RWPE1 (cell line): ENCODE measurements at regions not wholly inside any gene's neighbourhood (a gene's known extent, or its start where the extent isn't known, plus 50 kb on each side); places are given as distances from the start of the nearest gene placed in this dataset.
A peak's percentile ranks its signal among the peaks of the same experiment; 100 is the strongest.

ENCODE experiments used
- CTCF ChIA-PET: fragments of 350-600 bp; sonication (Branson Sonifier 250); formaldehyde crosslinking; extraction: SDS; loops from one replicate; lab custom pipeline; 2021; lab: Yijun Ruan, JAX
- POLR2A ChIA-PET: fragments of 400-600 bp; formaldehyde crosslinking; extraction: SDS; loops from one replicate; lab custom pipeline; 2020; ENCODE audit warnings: antibody characterized with exemption; ENCODE audit not compliant: low non-redundant PET; lab: Yijun Ruan, JAX
- DNase-seq: peaks from one replicate; pipeline ENCODE4 v3.0.0; 2012; ENCODE audit warnings: low spot score
- H3K27ac ChIP-seq: fragments of 450-650 bp; 2 replicates; pipeline ENCODE4 v1.5.1; 2017
- TF ChIP-seq, protein P1 (sequence below): fragments of 450-650 bp; conservative IDR thresholded peaks from 2 replicates; pipeline ENCODE4 v1.5.1; 2017; ENCODE audit warnings: low read depth, mild to moderate bottlenecking

DNA sequence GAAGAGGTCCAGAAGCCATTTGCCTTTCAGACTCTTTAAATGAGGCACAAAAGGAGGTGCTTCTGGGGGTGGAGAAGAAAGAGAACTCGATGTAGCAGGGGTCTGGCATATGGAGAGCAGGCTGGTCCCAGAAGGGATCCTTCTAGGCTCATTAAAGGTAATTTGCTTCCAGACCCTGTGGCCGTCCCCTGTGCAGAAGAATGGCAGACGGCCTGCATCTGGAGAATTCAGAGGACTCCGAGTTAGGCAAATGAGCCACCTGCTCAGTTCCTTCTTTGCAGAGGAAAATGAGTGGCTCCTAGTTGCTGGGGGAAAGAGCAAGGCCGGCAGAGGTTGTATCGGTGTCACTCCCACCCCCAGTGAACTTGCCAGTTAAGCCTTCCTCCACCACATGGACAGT is 73.8 kb upstream of the FAM180A start:
- ChIA-PET CTCF (no interaction called here), POLR2A (no interaction called here)
- H3K27ac ChIP-seq = no peak overlapping the region
- TF ChIP-seq, protein P1, sequence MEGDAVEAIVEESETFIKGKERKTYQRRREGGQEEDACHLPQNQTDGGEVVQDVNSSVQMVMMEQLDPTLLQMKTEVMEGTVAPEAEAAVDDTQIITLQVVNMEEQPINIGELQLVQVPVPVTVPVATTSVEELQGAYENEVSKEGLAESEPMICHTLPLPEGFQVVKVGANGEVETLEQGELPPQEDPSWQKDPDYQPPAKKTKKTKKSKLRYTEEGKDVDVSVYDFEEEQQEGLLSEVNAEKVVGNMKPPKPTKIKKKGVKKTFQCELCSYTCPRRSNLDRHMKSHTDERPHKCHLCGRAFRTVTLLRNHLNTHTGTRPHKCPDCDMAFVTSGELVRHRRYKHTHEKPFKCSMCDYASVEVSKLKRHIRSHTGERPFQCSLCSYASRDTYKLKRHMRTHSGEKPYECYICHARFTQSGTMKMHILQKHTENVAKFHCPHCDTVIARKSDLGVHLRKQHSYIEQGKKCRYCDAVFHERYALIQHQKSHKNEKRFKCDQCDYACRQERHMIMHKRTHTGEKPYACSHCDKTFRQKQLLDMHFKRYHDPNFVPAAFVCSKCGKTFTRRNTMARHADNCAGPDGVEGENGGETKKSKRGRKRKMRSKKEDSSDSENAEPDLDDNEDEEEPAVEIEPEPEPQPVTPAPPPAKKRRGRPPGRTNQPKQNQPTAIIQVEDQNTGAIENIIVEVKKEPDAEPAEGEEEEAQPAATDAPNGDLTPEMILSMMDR = no peak
- DNase-seq = no peak

DNA sequence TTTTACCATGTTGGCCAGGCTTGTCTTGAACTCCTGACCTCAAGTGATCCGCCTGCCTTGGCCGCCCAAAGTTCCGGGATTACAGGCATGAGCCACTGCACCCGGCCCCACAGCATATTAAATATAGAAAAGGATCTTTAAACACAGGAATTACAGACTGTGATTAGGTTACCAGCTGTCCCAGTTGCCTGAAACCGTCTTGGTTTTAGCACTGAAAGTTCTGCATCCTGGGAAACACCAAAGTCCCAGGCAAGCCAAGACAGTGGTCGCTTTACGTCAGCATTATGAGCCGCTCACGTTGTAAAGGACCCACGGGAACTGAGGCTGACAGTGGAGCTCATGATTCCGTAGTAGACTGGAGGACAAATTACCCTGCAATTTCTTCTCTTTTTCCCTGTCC is 69.0 kb upstream of the FAM180A start:
- CTCF ChIA-PET = interaction anchor here (1.0 kb wide), 1 partner anchor 22 kb away, joined by 4 read pairs; no protein-coding TSS in a partner anchor
- TF ChIP-seq, protein P1 = no peak
- POLR2A ChIA-PET = no interaction called here
- DNase-seq = no peak
- H3K27ac ChIP-seq = no peak overlapping the region

DNA sequence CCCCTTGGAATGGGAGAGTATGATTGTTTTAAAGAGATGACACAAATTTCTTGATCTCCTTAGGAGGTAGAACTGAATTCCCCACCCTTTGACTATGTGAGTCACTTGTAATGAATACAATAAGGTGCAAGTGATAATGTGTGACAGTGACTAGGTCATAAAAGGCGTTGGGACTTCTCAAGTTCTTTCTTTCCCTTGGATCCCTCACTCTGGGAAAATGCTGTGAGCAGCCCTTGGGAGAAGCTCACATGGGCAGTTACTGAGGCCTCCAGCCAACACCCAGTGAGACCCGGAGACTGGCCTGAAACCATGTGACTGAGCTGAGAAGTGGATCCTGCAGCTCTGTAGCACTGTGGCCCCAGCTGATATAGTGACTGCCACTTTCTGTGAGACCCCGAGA is 66.4 kb upstream of the FAM180A start:
- TF ChIP-seq, protein P1 = no peak
- CTCF ChIA-PET = no interaction called here
- H3K27ac ChIP-seq = no peak overlapping the region

DNA sequence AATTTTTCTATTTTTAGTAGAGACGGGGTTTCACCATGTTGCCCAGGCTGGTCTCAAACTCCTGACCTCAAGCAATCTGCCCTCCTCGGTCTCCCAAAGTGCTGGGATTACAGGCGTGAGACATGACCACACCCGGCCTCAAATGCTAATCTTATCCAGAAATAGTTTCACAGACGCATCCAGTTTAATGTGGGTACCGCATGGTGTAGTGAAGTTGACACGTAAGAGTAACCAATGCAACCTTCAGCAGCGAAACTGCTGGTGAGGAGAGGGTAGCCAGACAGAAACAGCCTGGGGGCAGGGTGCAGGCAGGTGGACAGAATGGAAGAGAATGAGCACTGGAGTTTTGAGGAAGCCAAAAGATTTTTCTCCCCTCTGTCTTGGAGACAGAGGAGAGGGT is 63.5 kb upstream of the FAM180A start:
- TF ChIP-seq, protein P1 = no peak
- no peak for DNase-seq
- CTCF ChIA-PET = no interaction called here
- H3K27ac ChIP-seq = no peak overlapping the region
- POLR2A ChIA-PET = no interaction called here

More for the DNA sequence above, 66.4 kb upstream of the FAM180A start:
- no peak for DNase-seq
- POLR2A ChIA-PET = no interaction called here

DNA sequence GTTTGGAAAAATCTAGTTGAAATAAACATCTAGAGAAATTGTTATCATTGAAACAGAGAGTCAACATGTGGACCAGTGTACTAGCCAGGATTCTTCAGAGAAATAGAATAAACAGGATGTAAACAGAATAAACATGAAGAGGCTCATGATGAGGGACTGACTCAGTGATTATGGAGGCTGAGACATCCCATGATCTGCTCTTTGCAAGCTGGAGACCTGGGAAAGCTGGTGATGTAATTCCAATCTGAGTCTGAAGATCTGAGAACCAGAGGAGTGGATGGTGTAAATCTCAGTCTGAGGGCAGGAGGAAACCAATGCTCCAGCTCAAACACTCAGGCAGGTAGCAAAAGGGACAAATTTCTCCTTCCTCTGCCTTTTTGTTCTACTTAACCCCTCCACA is 62.9 kb upstream of the FAM180A start:
- POLR2A ChIA-PET = no interaction called here
- CTCF ChIA-PET = no interaction called here
- no peak for DNase-seq
- H3K27ac ChIP-seq = no peak overlapping the region
- TF ChIP-seq, protein P1 = no peak

DNA sequence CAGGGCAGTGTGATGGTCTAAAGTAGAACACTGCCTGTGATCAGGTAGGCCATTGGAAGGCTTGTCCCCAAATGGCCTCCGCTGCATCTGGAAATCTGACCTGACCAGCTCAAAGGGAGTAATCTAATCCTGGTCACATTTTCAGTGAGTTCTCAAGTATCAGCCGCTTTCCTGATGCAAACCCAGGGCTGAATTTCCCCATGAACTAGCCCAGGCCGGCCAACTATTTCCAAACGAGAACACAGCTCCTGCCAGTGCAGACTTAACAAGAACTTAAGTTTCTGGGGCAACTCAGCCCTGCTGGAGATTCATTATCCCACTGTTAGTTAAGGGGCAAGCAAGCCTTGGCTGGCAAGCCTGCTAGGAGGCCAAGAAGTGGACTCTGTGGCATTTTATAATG is 59.6 kb upstream of the FAM180A start:
- ChIA-PET CTCF (no interaction called here), POLR2A (no interaction called here)
- TF ChIP-seq, protein P1 = no peak
- H3K27ac ChIP-seq = no peak overlapping the region
- DNase-seq = no peak

DNA sequence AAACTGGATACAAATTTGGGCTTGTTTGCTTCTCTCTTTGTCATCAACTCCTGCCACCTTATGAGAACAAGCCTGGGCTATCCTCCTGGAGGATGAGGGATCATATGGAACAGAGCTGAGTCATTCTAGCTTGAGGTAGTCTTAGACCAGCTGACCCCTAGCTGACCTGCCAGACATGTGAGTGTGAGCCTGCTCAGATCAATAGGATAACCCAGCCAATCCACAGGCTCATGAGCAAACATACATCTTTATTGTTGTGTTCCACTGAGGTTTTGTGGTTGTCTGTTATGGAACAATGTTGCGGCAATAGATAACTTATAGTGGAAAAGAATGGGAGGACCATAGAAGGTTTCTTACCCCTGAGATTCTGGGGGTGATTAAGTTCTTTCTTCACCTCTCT is 54.5 kb upstream of the FAM180A start:
- ChIA-PET POLR2A (no interaction called here), CTCF (no interaction called here)
- DNase-seq = peak; percentile 7
- H3K27ac ChIP-seq = no peak overlapping the region
- TF ChIP-seq, protein P1 = no peak
